SH-SY5Y (cell line): ENCODE measurements at regions not wholly inside any gene's neighbourhood (a gene's known extent, or its start where the extent isn't known, plus 50 kb on each side); places are given as distances from the start of the nearest gene placed in this dataset.

Source experiments
- GATA2 ChIP-seq: IDR thresholded peaks from 2 replicates; pipeline ENCODE4 v1.6.1; 2011; ENCODE audit warnings: mild to moderate bottlenecking, low read depth, low read length
- GATA3 ChIP-seq: IDR thresholded peaks from 2 replicates; pipeline ENCODE4 v1.6.1; 2011; ENCODE audit warnings: low read depth, mild to moderate bottlenecking, low read length, moderate library complexity

- TF ChIP-seq GATA3, result no peak
- no peak for TF ChIP-seq GATA2
Observed at GRCh38 chr2:2906091-2906490, 471.5 kb downstream of the EIPR1 start.
